Stimulated activated CD8-positive, alpha-beta memory T cell treated with anti-CD3 and anti-CD28 coated beads, Interleukin-2, amount 100 ng/mL, for 1 hour (primary cell): ENCODE measurements at regions not wholly inside any gene's neighbourhood (a gene's known extent, or its start where the extent isn't known, plus 50 kb on each side); places are given as distances from the start of the nearest gene placed in this dataset.
"Not testable (repeated sequence)": the region's sequence is repeated elsewhere in the genome, so short reads cannot be mapped to it uniquely, and the experiment has no call there.

Experiments used
- DNase-seq, 2 donors: peaks; one replicate each; pipeline ENCODE4 v3.0.0-alpha.2; 2020; ENCODE audit warnings: low read depth in 2 of 2

DNA sequence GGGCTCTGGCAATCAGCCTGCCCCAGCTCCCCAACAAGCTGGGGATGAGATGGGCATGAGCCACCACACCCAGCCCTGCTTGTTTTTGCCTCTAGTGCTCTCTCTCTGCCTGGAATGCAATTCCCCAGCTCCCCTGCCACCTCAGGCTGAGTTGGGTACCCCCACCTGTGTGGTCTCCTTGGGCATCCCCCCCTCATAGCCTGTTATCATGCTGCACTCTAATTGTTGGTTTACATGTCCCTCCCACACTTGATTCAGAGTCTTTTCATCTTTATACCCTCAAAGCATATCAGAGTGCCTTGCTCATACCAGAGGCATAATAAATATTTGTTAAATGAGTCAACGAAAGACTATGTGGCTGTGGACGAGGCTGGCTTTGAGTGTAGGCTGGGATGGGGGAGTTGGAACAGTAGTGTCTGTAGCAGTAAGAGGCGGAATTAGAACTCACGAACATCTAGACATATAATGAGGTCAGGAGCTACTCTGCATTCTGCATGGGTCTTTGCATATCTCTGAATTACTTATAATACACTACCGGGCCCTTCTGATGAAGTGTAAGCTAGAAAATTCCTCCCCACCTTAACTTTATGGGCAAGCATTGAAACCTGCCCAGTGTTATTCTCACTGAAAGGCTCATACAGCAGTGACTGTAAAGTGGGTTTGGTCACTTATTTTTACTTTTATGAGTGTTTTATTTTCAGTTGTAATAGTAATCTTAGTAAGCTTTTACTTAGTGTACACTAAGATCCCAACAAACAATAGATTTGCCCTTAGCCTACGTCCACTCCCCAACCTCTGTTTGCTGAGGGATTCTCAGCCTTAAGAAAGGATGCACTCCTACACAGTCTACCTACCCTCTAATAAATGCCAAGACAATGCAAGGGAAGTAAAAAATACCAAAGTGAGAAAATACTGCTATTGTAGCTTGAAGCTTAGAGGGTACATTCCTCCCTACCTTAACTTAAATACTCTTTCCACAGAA is 58.7 kb downstream of the EDN1 start:
- no peak for DNase-seq

DNA sequence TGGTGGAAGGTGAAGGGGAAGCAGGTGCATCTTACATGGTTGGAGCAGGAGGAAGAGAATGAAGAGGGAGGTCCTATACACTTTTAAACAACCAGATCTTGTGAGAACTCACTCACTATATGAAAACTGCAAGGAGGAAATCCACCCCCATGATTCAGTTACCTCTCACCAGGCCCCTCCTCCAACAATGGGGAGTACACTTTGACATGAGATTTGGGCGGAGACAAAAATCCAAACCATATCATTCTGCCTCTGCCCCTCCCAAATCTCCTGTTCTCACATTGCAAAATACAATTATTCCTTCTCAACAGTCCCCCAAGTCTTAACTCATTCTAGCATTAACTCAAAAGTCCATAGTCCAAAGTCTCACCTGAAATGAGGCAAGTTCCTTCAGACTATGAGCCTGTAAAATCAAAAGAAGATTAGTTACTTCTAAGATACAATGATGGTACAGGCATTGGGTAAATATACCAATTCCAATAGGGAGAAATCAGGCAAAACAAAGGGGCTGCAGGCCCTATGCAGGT is 60.5 kb downstream of the EDN1 start:
- no peak for DNase-seq

DNA sequence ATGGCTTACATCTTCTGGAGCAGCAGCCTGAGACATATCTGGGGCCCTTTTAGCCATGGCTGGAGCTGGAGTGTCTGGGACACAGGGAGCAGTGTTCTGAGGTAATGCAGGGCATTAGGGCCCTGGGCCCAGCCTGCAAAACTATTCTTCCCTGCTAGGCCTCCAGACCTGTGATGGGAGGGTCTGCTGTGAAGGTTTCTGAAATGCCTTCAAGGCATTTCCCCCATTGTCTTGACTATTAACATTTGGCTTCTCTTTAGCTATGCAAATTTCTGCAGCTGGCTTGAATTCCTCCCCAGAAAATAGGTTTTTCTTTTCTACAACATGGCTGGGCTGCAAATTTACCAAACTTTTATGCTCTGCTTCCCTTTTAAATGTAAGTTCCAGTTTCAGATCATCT is 61.5 kb downstream of the EDN1 start:
- no peak for DNase-seq

DNA sequence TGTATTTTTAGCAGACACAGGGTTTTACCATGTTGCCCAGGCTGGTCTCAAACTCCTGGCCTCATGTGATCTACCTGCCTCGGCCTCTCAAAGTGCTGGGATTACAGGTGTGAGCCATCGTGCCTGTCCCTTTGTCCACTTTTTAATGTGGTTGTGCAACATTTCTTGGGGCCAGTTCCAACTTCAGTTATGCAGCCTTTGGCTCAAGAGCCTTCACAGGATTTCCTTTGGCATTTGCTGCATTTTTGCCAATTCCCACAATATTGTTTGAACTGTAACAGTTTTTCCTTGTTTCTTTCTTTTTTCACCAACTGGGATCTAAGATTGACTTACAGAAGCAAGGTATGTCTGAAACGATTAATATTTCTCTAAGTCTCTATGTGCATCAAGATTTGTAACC is 63.6 kb downstream of the EDN1 start:
- DNase-seq, result no peak

DNA sequence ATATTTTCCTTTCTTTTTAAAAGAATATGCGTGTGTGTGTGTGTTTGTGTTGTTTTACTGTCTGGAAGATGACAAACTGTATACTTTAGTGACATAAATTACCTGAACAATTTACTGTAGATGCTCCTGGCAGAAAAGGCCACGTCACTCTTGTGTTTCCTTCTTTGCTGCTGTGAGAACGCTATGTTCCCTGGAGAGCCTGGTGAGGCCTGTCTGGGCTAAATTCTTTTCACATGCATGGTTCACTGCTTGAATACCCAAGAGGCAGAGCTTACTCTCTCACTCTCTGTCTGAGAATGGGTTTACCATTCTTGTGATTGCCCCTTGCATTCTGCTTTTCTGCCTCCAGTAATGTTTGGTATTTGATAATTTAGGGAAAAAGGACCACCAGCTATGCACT is 64.3 kb downstream of the EDN1 start:
- DNase-seq, result no peak

DNA sequence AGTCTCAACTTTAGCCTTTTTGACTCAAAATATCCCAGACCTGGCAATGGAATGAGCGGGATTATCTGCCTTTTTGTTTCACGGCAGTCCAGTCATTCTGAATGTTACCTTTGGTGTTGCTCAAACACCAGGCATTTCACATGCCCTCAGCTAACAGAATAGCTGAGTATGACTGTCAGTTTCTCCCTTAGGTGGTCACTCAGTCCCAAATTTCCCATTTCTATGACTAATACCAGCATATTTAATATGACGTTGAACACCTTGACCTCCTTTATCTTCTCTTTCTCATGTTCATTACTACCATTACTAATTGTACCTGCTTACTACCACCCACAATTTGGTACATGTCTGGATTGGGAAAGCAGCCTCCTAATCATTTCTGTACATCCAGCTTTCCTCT is 65.2 kb downstream of the EDN1 start:
- DNase-seq, result no peak

DNA sequence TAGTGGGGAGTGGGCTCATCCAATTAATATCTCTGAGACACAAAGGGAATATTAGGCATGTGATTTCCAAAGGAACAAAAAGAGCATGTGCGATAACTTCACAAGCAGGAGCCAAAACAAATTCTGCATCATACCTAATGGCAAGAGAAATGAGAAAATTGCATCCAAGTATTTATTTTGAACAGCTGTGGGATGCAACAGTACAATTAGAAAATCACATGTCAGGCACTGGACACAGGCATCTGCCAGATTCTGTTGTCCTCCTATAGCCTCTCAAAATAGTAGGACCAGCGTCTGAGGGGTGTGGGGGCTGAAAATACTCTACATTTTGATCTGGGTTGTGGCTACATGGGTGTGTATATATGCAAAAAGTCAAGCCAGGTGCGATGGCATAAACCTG is 66.3 kb downstream of the EDN1 start:
- no peak for DNase-seq

DNA sequence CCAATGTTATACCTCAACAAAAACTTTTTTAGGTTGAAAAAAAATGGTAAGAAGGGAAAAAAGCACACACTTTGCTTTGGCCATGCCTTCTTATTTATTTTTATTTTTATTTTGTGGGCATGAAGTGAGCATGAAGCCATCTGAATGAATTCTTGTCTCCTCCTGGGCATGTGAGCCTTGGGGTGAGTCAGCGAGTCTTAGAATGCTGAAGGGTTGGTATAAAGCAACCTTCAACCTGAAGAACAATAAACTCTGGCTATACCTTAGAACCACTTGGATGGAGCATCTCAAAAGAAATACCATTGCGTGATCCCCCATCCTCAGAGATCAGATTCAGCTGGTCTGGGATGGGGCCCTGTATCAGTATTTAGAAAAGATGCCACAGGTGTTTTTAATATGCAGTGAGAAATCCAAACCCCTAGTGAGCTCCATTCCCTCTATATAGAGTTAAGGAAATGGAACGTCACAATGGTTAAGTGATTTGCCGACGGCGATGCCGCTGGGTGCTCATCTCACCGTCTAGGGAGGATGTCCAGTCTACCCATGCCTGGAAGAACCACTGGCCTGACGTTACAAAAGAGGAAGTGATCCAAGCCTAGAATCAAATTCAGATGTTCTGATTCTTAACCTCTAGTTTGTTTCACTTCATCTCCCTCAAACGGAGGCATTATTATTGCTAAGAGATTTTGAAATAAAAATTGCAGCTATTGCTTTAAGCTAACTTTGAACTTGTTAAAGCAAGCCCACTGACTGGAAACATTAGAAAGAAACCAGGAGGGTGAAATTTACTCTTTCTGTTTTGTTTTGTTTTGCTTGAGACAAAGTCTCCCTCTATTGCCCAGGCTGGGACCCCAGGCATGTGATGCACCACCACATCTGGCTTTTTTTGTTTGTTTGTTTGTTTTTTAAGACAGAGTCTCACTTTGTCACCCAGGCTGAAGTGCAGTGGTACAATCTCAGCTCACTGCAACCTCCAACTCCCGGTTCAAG is 67.1 kb downstream of the EDN1 start:
- no peak for DNase-seq

DNA sequence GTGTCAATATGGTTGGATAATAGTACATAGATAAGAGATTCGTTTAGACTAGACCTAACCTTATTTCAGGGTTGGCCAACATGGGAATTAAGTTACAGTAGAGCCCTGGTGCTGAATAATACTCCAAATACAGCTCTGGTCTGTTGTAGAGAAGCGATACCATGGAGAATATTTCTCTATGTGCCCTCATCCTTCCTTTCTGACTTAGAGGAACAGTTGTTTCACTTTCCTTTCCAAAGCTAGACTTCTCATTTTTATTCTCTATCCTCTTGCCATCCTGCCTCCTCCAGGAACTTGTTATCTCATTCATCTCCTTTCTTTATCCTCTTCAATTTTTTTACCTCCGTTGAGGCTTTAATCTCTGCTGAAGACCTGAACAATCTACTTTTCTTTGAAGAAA is 68.9 kb downstream of the EDN1 start:
- DNase-seq, result no peak

DNA sequence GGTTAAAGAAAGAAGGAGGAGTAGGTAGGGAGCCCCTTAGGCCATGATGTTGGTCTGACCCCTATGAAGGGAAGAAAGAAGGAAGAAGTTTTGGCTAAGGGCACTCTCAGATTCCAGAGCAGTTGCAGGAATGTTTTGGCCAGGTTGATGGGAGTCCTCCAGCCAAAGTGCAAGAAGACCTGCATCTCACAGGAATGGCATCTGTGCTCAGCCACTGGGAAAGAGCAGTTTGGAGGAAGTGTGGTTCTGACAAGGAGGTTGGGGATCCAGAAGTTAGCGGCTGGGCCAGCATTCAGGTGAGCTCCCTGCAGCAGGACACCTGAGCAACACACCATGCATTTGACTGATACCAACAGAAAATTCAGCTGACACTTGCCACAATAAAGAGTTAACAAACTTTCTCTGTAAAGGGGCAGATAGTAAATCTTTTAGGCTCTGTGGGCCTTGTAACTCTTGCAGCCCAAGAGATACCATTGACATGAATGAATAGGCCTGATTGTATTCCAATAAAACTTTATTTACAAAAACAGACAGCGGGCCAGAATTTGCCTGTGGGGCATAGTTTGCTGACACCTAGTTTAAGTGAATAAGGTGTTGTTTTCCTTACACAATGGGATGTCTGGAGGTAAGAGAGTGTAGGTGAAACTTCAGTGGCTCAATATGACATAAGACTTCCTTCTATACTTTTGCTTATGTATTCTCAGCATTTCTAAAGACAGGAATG is 71.0 kb downstream of the EDN1 start:
- no peak for DNase-seq

DNA sequence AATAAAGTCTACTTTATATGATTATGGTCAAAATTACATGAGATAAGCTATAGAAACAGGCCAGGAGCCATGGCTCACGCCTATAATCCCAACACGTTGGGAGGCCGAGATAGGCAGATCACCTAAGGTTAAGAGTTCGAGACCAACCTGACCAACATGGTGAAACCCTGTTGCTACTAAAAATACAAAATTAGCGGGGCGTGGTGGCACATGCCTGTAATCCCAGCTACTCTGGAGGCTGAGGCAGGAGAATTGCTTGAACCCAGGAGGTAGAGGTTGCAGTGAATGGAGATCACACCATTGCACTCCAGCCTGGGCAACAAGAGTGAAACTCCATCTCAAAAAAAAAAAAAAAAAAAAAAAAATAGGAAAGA is 73.1 kb downstream of the EDN1 start:
- not testable (repeated sequence) for DNase-seq

DNA sequence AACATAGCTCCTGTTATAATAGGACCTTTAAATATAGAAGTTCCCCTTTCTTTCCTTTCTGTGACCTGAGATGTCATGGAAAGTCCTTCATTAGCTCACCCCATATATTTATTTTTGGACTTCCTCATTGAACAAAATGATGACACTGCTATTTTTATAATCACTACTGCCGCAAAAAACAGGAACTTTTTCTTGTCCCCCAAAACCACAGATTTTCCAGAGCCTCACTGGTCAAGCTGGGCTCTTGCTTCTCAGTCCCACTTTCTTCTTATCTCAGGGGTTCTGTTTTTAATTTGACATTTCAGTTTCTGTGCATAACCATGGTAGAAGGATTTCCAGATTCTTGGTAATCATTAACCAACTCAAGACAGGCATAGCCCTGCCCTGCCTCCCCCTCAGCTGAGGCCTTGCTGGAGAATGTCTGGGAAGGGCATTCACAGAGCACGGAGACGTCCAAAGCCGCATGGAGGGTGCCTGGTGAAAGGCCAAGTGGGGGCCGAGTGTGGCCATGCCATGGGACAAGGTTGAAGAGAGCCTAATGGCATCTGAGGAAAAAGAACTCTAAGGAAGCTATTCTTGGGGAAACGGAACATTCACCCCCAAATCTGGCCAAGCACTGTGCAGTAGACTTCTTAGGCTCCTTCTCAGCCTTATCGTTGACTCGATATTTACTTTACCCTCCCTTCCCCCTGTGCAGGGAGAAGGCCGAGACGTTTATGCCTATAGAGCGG is 73.7 kb downstream of the EDN1 start:
- DNase-seq, result no peak

DNA sequence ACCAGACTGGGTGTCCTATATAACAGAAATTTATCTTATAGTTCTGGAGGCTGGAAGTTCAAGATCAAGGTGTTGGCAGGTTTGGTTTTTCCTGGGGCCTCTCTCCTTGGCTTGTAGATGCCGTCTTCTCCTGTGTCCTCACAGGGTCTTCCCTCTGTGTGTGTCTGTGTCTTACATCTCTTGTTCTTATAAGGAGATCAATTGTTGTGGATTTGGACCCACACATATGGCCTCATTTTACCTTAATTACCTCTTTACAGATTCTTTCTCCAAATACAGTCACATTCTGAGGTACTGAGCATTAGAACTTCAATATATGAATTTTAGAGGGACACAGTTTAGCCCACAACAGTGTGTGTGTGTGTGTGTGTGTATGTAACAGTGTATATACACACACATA is 74.5 kb downstream of the EDN1 start:
- DNase-seq, result no peak

DNA sequence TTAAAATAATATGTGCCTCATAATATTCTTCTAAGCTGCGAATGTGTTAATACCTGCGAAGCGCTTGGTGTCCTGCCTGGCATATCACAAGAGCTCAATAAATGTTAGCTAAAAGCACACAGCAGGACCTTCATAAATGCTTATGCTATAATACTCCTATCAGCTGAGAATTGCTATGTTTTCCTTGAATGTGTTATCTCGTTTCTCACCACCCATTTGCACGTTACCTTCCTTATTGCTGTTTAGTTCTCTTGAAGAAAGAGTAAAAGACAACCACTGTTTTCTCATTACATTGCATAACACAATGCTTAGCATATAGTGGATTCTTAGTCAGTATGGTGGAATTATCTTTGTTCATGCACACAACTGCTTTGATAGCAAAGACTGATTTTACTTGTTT is 76.6 kb downstream of the EDN1 start:
- no peak for DNase-seq

DNA sequence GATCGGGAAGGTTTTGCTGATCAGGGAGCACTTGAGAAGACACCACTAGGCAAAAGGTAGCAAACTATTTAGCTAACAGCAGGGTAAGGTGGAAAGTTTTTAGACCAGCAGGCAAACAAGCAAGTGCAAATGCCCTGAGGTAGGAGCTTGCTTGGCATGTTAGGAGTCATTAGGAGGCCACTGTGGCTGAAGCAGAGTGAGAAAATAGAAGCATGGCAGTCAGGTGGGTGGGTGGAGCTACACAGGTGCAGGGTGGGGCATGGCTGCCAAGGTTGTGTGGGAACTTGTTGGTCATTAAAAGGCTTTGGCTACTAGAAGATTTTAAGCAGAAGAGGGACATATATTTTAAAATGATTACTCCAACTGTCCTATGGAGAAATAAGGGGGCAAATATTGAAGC is 77.3 kb downstream of the EDN1 start:
- DNase-seq, result no peak

DNA sequence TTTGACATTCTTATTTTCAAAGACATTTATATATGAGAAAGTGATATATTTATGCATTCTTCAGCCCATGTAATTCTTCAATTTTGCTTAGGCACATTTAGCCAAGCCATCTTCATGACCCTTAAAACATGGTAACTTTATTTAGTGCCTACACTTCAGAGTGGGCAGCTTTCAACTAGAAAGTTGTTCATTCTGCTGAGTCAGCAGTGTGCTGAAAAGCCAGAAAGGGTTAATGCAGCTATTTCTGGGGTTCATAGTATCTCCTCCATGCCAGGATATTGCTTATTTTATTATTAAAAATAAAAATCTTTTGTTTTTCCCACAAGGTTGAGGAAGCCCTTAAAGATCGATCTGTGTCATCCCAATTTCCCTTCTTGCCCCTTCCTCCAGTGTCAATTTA is 79.2 kb downstream of the EDN1 start:
- no peak for DNase-seq

DNA sequence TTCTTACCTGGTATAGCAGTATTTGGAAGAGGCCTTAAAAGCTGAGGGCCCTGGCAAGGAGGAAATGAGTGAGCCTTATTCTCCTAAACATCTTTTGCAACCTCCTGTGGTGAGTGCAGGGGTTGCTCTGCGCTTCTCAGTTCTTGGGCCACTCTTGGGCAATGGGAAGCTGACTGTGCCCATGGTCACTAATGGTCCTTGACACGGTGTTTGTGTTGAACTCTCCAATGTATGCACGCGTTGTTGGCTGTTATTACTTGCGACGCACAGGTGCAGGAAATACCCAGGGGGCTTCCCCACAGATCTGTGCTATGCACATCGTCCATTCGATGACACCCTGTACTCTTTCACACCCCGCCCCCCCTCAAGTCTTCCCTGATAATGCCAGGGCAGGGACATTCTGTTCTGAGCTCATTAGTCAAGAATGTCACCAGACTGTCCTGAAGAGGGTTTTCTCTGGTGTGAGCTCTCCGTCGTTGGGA is 79.7 kb downstream of the EDN1 start:
- no peak for DNase-seq

DNA sequence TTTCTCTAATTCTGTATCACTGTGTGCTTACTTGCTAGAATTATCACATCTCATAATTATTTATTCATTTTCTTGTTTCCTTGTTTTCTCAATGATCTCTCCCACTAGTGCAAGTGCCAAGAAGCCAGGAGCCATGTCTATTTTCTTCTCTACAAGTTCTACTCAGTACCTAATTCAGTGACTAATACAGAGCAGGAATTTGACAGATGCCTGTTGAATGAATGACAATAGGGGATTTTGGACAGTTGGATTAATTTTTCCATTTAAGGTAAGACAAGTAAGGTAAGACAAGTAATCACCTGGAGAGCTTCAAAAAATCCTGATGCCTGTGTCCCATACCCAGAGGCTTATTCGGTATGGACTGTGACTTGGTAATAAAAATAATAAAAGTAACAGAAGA is 81.0 kb downstream of the EDN1 start:
- DNase-seq, result no peak

DNA sequence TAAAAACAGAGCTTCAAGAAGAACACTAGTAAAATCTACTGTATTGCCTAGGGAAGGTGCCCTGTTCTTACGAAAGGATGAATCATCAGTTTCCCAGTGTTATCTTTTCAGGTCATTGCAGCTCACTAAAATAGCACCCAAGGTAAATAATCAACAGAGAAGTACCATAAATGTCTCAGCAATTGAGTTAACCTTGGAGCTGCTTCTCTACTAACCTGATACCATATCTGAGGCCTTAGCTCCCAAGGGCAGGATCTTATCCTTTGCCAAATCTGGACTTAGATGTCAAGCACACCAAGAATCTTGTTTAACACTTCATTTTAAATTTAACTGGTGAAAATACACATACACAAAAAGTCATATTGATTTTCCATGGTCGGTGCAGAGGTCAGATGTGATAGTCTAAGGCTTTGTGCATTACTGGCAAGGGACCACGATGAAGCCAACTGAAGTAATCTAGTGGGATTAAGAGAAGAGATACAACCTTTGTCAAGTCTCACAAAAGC is 81.5 kb downstream of the EDN1 start:
- no peak for DNase-seq

DNA sequence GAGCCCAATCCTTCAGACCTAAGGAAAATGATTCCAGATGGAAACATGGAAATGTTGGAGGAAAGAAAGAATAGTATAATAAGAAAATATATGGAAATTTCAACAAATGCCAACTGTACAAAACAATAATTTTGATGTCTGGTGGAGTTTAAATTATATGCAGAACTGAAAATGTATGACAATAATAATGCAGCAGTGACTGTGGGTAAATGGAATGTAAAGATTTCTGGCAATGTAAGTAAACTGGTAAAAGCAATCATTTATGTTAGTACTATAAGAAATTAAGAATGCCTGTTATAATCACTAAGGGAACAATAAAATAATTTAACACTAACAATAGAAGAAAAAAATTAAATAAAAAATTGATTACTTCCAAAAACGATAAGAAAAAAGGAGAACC is 89.0 kb downstream of the EDN1 start:
- no peak for DNase-seq

DNA sequence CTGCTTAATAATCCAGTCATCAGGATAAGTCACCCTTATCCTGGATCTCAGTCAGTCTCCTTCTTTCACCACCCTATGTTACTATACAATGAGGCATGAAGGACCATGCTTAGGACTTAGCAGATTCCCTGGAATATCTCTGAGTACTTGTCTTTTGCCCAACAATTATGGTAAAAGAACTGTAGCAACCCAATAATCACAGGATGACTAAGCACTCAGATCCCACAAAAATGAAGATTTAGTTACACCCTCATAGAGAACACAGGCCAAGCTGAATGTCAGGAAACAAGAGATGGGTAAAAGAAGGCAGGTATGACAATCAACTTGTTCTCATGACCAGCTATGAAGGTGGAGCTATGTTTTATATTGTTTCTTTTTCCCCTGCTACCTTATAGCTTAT is 91.4 kb downstream of the EDN1 start:
- no peak for DNase-seq
